ENCODE measurements at regions not wholly inside any gene's neighbourhood (a gene's known extent, or its start where the extent isn't known, plus 50 kb on each side); places are given as distances from the start of the nearest gene placed in this dataset.

DNA sequence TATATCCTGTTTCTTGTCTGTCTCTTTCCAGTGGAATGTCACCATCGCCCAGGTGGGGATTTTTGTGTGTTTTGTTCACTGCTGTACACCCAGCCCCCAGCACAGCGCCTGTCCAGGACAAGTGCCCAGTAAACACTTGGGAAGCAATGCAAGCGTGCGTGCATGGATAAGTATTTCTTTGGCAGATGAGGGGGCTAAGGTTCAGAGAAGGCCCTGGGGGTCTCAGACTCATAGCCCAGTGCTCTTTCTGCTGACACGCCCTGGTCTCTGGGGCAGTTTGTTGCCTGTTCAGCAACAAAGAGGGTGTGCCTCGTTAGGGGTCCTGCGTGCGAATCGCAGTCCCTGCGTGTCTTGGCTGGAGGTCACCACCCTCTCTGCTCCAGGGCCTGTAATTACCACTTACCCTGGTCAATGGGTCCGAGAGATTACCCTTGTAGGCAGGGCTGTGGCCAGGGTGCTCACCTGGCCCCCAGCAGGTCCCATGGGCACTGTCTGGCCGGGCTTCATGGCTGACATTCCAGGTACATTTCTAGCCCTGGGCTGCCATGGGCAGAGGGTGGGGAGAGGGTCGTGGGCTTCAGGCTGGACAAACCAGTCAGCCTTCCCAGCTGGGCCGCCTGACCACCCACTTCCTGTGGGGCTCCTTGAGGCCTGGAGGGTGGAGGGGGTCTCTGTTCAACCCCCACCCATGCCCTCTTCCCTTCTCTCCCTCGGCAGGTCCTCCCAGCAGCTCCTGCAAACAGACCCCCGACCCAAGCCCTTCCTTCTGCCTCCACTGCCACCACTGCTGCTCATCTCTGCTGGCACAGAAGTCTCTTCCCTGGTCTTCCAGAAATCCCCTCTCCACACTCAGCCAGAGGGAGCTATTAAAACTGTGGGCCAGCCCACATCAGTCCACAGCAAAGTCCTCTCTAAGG is 87.1 kb downstream of the CEBPB start:
- no peak for DNase-seq (ENCODE audit: extremely low read depth, insufficient read length)
- TF ChIP-seq, protein P1, sequence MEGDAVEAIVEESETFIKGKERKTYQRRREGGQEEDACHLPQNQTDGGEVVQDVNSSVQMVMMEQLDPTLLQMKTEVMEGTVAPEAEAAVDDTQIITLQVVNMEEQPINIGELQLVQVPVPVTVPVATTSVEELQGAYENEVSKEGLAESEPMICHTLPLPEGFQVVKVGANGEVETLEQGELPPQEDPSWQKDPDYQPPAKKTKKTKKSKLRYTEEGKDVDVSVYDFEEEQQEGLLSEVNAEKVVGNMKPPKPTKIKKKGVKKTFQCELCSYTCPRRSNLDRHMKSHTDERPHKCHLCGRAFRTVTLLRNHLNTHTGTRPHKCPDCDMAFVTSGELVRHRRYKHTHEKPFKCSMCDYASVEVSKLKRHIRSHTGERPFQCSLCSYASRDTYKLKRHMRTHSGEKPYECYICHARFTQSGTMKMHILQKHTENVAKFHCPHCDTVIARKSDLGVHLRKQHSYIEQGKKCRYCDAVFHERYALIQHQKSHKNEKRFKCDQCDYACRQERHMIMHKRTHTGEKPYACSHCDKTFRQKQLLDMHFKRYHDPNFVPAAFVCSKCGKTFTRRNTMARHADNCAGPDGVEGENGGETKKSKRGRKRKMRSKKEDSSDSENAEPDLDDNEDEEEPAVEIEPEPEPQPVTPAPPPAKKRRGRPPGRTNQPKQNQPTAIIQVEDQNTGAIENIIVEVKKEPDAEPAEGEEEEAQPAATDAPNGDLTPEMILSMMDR (IDR thresholded peaks at IDR 0.05; ENCODE audit: insufficient read depth, low read length, poor library complexity, severe bottlenecking), result no peak
- Histone ChIP-seq H3K36me3 (ENCODE audit: control insufficient read depth, insufficient read depth, low read length) (no peaks in the 10 kb centered on the region), H3K27me3 (replicated peaks; ENCODE audit: control insufficient read depth, insufficient read depth, low read length) (no peaks in the 10 kb centered on the region; the same call in 1 of the 2 replicates), H3K4me3 (replicated peaks; ENCODE audit: low read depth, low read length) (no peak overlapping the region)

DNA sequence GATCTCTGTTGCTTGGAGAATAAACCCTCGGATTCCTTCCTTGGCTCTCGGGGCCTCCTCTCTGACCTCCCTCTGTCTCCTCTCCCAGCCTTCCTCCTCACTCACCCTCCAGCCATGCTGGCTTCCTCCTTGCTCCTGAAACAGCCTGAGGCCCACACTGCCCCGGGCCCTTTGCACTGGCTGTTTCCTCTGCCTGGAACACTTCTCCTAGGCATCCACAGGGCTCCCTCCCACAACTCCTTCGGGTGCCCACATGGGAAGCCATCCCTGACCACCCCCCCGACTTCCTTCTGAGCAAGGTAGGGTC is 87.7 kb downstream of the CEBPB start:
- TF ChIP-seq, protein P1 (IDR thresholded peaks at IDR 0.05; ENCODE audit: insufficient read depth, low read length, poor library complexity, severe bottlenecking), result no peak
- H3K27me3 ChIP-seq (replicated peaks; ENCODE audit: control insufficient read depth, insufficient read depth, low read length), result no peaks in the 10 kb centered on the region; the same call in 1 of the 2 replicates
- no peak overlapping the region for H3K4me3 ChIP-seq (replicated peaks; ENCODE audit: low read depth, low read length)

DNA sequence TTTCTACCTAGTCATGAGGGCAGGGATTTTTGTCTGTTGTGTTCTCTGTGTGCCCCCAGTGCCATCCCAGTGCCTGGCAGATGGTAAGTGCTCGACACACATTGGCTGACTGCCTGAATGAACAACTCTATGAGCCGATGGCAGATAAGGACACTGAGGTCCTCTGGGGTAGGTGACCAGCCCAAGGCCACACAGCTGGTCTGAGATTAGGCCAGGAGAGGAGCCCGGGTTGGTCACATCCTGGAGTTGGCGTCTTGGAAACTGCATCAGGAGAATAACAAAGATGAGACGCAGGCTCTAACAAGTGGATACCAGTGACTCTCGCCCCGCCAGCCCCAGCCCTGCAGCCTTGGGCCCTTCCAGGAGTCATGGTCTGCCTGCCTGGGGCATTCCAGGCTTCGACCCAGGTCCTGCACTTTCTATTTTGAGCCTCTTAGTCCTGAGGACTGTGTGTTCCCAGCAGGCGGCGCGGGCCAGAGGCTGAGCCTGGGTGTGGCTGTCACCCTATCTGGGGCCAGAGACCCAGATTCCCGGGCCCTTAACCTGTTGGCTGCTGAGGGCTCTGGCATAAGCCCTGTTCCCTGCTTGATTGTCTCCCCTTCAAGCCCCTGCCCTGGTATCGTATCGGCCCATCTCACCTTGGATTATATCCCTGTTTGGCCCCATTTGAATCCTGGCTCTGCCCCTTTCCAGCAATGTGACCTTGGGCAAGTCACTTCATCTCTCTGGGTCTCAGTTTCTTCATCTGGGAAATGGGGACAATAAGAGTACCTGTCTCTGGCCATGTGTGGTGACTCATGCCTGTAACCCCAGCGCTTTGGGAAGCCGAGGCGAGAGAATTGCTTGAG is 88.3 kb downstream of the CEBPB start:
- H3K4me3 ChIP-seq (replicated peaks; ENCODE audit: low read depth, low read length), result no peak overlapping the region
- DNase-seq (ENCODE audit: extremely low read depth, insufficient read length), result no peak
- H3K27me3 ChIP-seq (replicated peaks; ENCODE audit: control insufficient read depth, insufficient read depth, low read length), result no peaks in the 10 kb centered on the region; the same call in 1 of the 2 replicates
- TF ChIP-seq, protein P1 (IDR thresholded peaks at IDR 0.05; ENCODE audit: insufficient read depth, low read length, poor library complexity, severe bottlenecking), result no peak
- no peaks in the 10 kb centered on the region for H3K36me3 ChIP-seq (ENCODE audit: control insufficient read depth, insufficient read depth, low read length)

More for the DNA sequence above, 87.7 kb downstream of the CEBPB start:
- no peak for DNase-seq (ENCODE audit: extremely low read depth, insufficient read length)
- no peaks in the 10 kb centered on the region for H3K36me3 ChIP-seq (ENCODE audit: control insufficient read depth, insufficient read depth, low read length)

DNA sequence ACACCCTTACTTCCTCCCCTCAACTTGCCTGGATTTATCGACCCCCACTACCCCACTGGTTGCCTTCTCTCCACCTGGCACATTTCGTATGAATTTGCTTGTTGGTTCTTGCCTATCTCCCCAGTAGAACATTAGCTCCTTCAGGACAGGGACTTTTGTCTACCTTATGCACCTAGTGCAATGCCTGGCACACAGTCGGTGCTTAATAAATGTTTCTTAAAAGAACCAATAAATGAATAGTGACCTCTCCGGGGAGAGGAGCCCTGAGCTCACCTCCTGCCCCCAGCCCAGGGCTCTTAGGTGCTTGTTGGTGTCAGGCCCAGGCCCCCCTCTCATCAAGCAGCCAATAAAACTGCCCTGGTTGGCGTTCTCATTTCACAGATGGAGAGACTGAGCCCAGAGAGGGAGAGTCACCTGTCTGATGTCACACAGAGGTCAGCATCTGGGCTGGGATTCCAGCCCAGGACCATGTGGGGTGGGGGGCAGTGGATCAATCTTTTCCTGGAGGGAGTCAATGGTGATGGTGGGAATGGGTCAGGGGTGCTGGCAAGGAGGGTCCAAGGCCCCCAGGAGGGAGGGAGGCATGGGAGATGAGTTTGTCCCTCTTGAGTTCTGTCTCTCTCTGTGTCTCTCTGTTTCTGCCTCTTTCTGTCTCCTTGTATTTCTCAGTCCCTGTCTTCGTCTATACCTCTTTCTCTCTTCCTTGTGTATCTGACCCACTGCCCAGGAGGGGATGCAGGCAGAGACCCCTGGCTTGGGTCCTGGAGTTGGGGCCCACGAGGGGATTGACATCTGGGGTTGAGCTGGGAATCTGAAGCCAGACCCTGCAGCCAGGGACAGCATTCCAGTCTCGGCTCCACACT is 89.6 kb downstream of the CEBPB start:
- no peak overlapping the region for H3K4me3 ChIP-seq (replicated peaks; ENCODE audit: low read depth, low read length)
- DNase-seq (ENCODE audit: extremely low read depth, insufficient read length), result no peak
- no peaks in the 10 kb centered on the region for H3K36me3 ChIP-seq (ENCODE audit: control insufficient read depth, insufficient read depth, low read length)
- TF ChIP-seq, protein P1 (IDR thresholded peaks at IDR 0.05; ENCODE audit: insufficient read depth, low read length, poor library complexity, severe bottlenecking), result no peak
- H3K27me3 ChIP-seq (replicated peaks; ENCODE audit: control insufficient read depth, insufficient read depth, low read length), result no peaks in the 10 kb centered on the region; the same call in 1 of the 2 replicates

DNA sequence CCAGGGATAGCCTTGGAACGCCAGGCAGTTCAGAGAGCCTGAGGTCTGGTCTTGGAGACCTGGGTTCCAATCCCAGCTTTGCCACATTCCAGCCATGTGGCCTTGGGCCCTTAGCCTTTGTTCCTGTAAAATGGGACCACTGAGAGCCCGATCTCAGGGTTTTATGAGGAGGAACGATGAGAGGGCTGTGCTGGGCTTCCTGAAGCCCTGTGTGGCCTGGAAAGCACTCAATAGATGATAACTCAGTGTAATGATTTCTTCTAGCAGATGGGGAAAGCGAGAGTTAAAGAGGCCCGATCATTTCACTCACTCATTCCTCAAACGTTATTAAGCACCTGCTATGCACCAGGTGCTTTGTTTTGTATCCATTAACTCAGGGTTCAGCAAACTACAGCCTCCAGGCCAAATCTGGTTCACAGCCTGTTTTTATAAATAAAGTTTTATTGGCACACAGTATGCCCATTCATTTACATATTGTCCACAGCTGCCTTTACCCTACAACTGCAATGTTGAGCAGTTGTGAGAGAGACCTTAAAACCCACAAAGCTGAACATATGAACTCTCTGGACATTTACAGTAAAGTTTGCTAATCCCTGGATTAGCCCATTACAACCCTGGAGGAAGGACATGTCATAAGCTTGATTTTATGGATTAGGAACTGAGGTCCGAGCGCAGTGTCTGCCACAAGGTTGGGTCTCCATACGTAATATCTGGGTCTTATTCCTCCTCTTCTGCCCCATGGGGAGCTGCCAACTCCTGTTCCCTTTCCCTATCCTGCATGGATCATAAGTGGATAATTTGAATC is 90.4 kb downstream of the CEBPB start:
- TF ChIP-seq, protein P1 (IDR thresholded peaks at IDR 0.05; ENCODE audit: insufficient read depth, low read length, poor library complexity, severe bottlenecking), result no peak
- Histone ChIP-seq H3K27me3 (replicated peaks; ENCODE audit: control insufficient read depth, insufficient read depth, low read length) (no peaks in the 10 kb centered on the region; the same call in 1 of the 2 replicates), H3K36me3 (ENCODE audit: control insufficient read depth, insufficient read depth, low read length) (no peaks in the 10 kb centered on the region), H3K4me3 (replicated peaks; ENCODE audit: low read depth, low read length) (no peak overlapping the region)
- no peak for DNase-seq (ENCODE audit: extremely low read depth, insufficient read length)
